Neuronal stem cell (in vitro differentiated cells): ENCODE measurements at regions not wholly inside any gene's neighbourhood (a gene's known extent, or its start where the extent isn't known, plus 50 kb on each side); places are given as distances from the start of the nearest gene placed in this dataset.

Experiments used
- DNase-seq: peaks from one replicate; pipeline ENCODE4 v3.0.0-alpha.2; 2013; ENCODE audit warnings: low spot score
- H2AFZ ChIP-seq: one replicate; pipeline ENCODE4 v1.6.1; 2013; ENCODE audit warnings: mild to moderate bottlenecking, low read length, inconsistent platforms
- H2AK5ac ChIP-seq: 2 replicates; pipeline ENCODE4 v1.6.1; 2013; ENCODE audit warnings: low read depth, mild to moderate bottlenecking, inconsistent platforms, low read length, moderate library complexity, mixed read lengths
- H2BK120ac ChIP-seq: 2 replicates; pipeline ENCODE4 v1.6.1; 2013; ENCODE audit warnings: low read depth, mild to moderate bottlenecking, inconsistent platforms, low read length, moderate library complexity, mixed read lengths
- H2BK12ac ChIP-seq: one replicate; pipeline ENCODE4 v1.6.1; 2013; ENCODE audit warnings: low read length, inconsistent platforms
- H2BK15ac ChIP-seq: 2 replicates; pipeline ENCODE4 v1.6.1; 2013; ENCODE audit warnings: mild to moderate bottlenecking, low read length, inconsistent platforms, mixed read lengths
- H2BK5ac ChIP-seq: one replicate; pipeline ENCODE4 v1.6.1; 2013; ENCODE audit warnings: inconsistent platforms, mild to moderate bottlenecking, low read length, moderate library complexity
- H3K14ac ChIP-seq: one replicate; pipeline ENCODE4 v1.6.1; 2013; ENCODE audit warnings: low read length, inconsistent platforms
- H3K18ac ChIP-seq: 2 replicates; pipeline ENCODE4 v1.6.1; 2013; ENCODE audit warnings: low read length, inconsistent platforms
- H3K23ac ChIP-seq: 2 replicates; pipeline ENCODE4 v1.6.1; 2013; ENCODE audit warnings: low read depth, mild to moderate bottlenecking, mixed read lengths, low read length, inconsistent platforms; ENCODE audit not compliant: poor library complexity
- H3K27ac ChIP-seq: replicated peaks from 3 replicates; pipeline ENCODE4 v1.5.1; 2013; ENCODE audit warnings: low read length, inconsistent platforms
- H3K27me3 ChIP-seq, 3 experiments: 2 replicates each; pipeline ENCODE4 v1.6.1; 2013; ENCODE audit warnings: low read length in 3 of 3, mild to moderate bottlenecking in 2 of 3, inconsistent platforms in 1 of 3, low read depth in 1 of 3, mixed read lengths in 1 of 3, moderate library complexity in 1 of 3; ENCODE audit not compliant: control insufficient read depth in 3 of 3, insufficient read depth in 3 of 3
- H3K36me3 ChIP-seq, 2 donors: replicated peaks in 1 of 2; 2 replicates each; pipeline ENCODE4 v1.6.1; 2013; ENCODE audit warnings: low read length in 2 of 2; ENCODE audit not compliant: control insufficient read depth in 2 of 2, insufficient read depth in 2 of 2
- H3K4ac ChIP-seq: 2 replicates; pipeline ENCODE4 v1.6.1; 2013; ENCODE audit warnings: inconsistent platforms, mild to moderate bottlenecking, low read length, moderate library complexity
- H3K4me1 ChIP-seq, 2 donors: 1 replicate in 1 of 2; 2 replicates in 1 of 2; pipeline ENCODE4 v1.6.1; 2013; ENCODE audit warnings: low read length in 2 of 2, low read depth in 1 of 2; ENCODE audit not compliant: control insufficient read depth in 2 of 2, insufficient read depth in 1 of 2
- H3K4me2 ChIP-seq: one replicate; pipeline ENCODE4 v1.6.1; 2013; ENCODE audit warnings: mild to moderate bottlenecking, low read length, inconsistent platforms; ENCODE audit not compliant: insufficient read depth, poor library complexity, severe bottlenecking
- H3K4me3 ChIP-seq, 2 donors: 2 replicates each; pipeline ENCODE4 v1.5.1; 2013; ENCODE audit warnings: low read length in 2 of 2, mild to moderate bottlenecking in 2 of 2, inconsistent platforms in 1 of 2, moderate library complexity in 1 of 2
- H3K79me1 ChIP-seq: one replicate; pipeline ENCODE4 v1.6.1; 2013; ENCODE audit warnings: low read depth, mild to moderate bottlenecking, inconsistent platforms, low read length, moderate library complexity
- H3K9ac ChIP-seq: one replicate; pipeline ENCODE4 v1.6.1; 2013; ENCODE audit warnings: mild to moderate bottlenecking, low read depth, low read length, inconsistent platforms; ENCODE audit not compliant: poor library complexity
- H3K9me3 ChIP-seq, 2 donors: replicated peaks in 1 of 2; 2 replicates each; pipeline versions ENCODE3 to v1.6.1; 2013; ENCODE audit warnings: low read length in 2 of 2, mild to moderate bottlenecking in 2 of 2, inconsistent platforms in 1 of 2, low read depth in 1 of 2, mixed read lengths in 1 of 2, moderate library complexity in 1 of 2; ENCODE audit not compliant: control insufficient read depth in 2 of 2, insufficient read depth in 1 of 2
- H4K8ac ChIP-seq: one replicate; pipeline ENCODE4 v1.6.1; 2013; ENCODE audit warnings: low read depth, mild to moderate bottlenecking, inconsistent platforms, low read length, moderate library complexity
- H4K91ac ChIP-seq: one replicate; pipeline ENCODE4 v1.6.1; 2013; ENCODE audit warnings: low read length, low read depth, mild to moderate bottlenecking, inconsistent platforms; ENCODE audit not compliant: poor library complexity
- WGBS, 2 donors: extraction: QIAGEN DNeasy Blood & Tissue Kit; methylation state at CpG; one replicate each; pipeline ENCODE4 v1.1.7; 2013; ENCODE audit warnings: missing lambda C conversion rate in 2 of 2, mixed read lengths in 1 of 2; ENCODE audit not compliant: insufficient read length in 2 of 2, insufficient replicate concordance in 1 of 2; ENCODE audit errors: extremely low coverage in 2 of 2; 5-methylcytosine and 5-hydroxymethylcytosine counted together

DNA sequence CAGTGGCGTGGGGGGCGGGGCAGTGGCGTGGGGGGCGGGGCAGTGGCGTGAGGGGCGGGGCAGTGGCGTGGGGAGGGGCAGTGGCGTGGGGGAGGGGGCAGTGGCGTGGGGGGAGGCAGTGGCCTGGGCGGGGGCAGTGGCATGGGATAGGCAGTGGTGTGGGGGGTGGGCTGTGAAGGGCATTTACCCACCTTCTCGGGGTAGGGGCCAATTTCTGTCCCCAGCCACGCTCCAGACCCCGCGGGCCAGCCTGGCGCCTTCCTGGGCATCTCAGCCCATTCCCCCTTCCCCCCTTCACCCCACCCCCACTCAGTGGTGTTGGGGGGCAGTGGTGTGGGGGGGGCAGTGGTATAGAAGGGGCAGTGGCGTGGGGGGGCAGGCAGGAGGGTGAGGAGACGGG is 92.7 kb downstream of the LITAF start:
- H2BK12ac ChIP-seq: no peak overlapping the region
- H3K23ac ChIP-seq: no peak overlapping the region
- no peak overlapping the region for H2BK5ac ChIP-seq
- no peak overlapping the region for H4K91ac ChIP-seq
- no peak overlapping the region for H3K4me3 ChIP-seq
- no CpG with 5 or more reads among the region's 17 CpGs for WGBS, 2 donors
- H3K27ac ChIP-seq: no peak overlapping the region
- H3K4ac ChIP-seq: no peak overlapping the region
- no peak overlapping the region for H2BK120ac ChIP-seq
- no peak overlapping the region for H3K4me2 ChIP-seq
- DNase-seq: no peak
- H4K8ac ChIP-seq: no peak overlapping the region
- H3K9ac ChIP-seq: no peak overlapping the region
- no peaks in the 10 kb centered on the region for H3K79me1 ChIP-seq
- peak overlapping the region; percentile 63 for H2BK15ac ChIP-seq
- H3K9me3 ChIP-seq: peaks cover 0 to 4% of the 10 kb centered on the region in 2 donors
- peak overlapping the region; percentile 20 for H2AK5ac ChIP-seq
- no peak overlapping the region for H3K14ac ChIP-seq
- H3K36me3 ChIP-seq: no peaks in the 10 kb centered on the region
- H3K18ac ChIP-seq: no peak overlapping the region
- H2AFZ ChIP-seq: no peak overlapping the region
- no peaks in the 10 kb centered on the region for H3K27me3 ChIP-seq
- H3K4me1 ChIP-seq: peaks cover 13 to 16% of the 10 kb centered on the region in 2 donors

DNA sequence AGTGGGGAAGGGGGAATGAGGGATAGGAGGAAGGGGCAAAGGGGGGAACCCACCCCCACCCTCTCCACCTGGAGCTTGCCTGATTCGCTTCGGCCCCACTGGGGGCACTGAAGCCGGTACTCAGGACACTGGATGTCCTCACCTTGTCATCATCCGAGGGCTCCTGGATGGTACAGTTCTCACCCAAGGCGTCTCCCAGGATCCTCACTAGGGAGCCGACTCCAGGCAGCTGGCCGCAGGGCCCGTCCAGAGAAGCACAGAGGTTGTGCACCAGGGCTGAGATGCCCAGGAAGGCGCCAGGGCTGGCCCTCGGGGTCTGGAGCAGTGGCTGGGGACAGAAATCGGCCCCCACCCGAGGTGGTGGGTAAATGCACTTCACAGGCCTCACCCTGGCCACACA is 92.3 kb downstream of the LITAF start:
- Histone ChIP-seq H2BK5ac (no peak overlapping the region), H3K4me1 (peaks cover 13 to 19% of the 10 kb centered on the region in 2 donors), H3K4me2 (no peak overlapping the region), H2AK5ac (peak overlapping the region; percentile 20), H4K91ac (no peak overlapping the region), H3K9me3 (peaks cover 0 to 4% of the 10 kb centered on the region in 2 donors), H3K23ac (no peak overlapping the region), H2BK15ac (peak overlapping the region; percentile 63), H2AFZ (no peak overlapping the region), H3K18ac (peak overlapping the region; percentile 63), H2BK12ac (no peak overlapping the region), H3K79me1 (no peaks in the 10 kb centered on the region), H3K9ac (no peak overlapping the region), H2BK120ac (no peak overlapping the region), H3K14ac (no peak overlapping the region), H4K8ac (no peak overlapping the region), H3K27ac (no peak overlapping the region), H3K36me3 (no peaks in the 10 kb centered on the region), H3K4me3 (no peak overlapping the region), H3K4ac (no peak overlapping the region), H3K27me3 (no peaks in the 10 kb centered on the region)
- no CpG with 5 or more reads among the region's 12 CpGs for WGBS, 2 donors
- DNase-seq: no peak

DNA sequence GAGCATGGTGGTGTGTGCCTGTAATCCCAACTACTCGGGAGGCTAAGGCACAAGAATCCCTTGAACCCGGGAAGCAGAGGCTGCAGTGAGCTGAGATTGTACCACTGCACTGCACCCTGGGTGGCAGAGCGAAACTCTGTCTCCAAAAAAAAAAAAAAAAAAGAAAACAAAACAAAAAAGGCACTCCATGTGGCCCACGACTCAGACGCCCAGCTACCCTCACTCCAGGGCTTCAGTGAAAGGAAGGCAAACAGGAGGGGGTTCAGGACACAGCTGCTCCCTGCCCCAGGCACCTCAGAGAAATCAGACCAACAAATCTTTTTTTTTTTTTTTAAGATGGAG is 91.7 kb downstream of the LITAF start:
- no peak overlapping the region for H2BK120ac ChIP-seq
- H3K4me2 ChIP-seq: no peak overlapping the region
- no CpG with 5 or more reads among the region's 5 CpGs for WGBS, 2 donors
- DNase-seq: no peak
- H2AFZ ChIP-seq: peak overlapping the region; percentile 60
- no peak overlapping the region for H4K8ac ChIP-seq
- H3K9me3 ChIP-seq: peaks cover 0 to 4% of the 10 kb centered on the region in 2 donors
- no peak overlapping the region for H2BK12ac ChIP-seq
- no peak overlapping the region for H3K23ac ChIP-seq
- H3K18ac ChIP-seq: no peak overlapping the region
- H3K4me1 ChIP-seq: peaks cover 13 to 19% of the 10 kb centered on the region in 2 donors
- H3K4me3 ChIP-seq: no peak overlapping the region
- no peaks in the 10 kb centered on the region for H3K79me1 ChIP-seq
- no peak overlapping the region for H3K14ac ChIP-seq
- no peak overlapping the region for H2AK5ac ChIP-seq
- H3K27me3 ChIP-seq: no peaks in the 10 kb centered on the region
- H2BK5ac ChIP-seq: no peak overlapping the region
- H3K9ac ChIP-seq: no peak overlapping the region
- no peak overlapping the region for H3K4ac ChIP-seq
- no peak overlapping the region for H2BK15ac ChIP-seq
- no peak overlapping the region for H4K91ac ChIP-seq
- no peak overlapping the region for H3K27ac ChIP-seq
- H3K36me3 ChIP-seq: no peaks in the 10 kb centered on the region
